ENCODE measurements at regions not wholly inside any gene's neighbourhood (a gene's known extent, or its start where the extent isn't known, plus 50 kb on each side); places are given as distances from the start of the nearest gene placed in this dataset.

- H3K4me1 ChIP-seq (ENCODE audit: insufficient read depth) = no peaks in the 10 kb centered on the region
- H3K36me3 ChIP-seq (replicated peaks; ENCODE audit: insufficient read depth, low read depth) = no peaks in the 10 kb centered on the region
- TF ChIP-seq EZH2 (IDR thresholded peaks at IDR 0.05; ENCODE audit: borderline replicate concordance) = no peak
- TF ChIP-seq EZH2phosphoT487 (IDR thresholded peaks at IDR 0.05; ENCODE audit: low read depth, severe bottlenecking, unreplicated experiment) = no peak
- TF ChIP-seq, protein P1, sequence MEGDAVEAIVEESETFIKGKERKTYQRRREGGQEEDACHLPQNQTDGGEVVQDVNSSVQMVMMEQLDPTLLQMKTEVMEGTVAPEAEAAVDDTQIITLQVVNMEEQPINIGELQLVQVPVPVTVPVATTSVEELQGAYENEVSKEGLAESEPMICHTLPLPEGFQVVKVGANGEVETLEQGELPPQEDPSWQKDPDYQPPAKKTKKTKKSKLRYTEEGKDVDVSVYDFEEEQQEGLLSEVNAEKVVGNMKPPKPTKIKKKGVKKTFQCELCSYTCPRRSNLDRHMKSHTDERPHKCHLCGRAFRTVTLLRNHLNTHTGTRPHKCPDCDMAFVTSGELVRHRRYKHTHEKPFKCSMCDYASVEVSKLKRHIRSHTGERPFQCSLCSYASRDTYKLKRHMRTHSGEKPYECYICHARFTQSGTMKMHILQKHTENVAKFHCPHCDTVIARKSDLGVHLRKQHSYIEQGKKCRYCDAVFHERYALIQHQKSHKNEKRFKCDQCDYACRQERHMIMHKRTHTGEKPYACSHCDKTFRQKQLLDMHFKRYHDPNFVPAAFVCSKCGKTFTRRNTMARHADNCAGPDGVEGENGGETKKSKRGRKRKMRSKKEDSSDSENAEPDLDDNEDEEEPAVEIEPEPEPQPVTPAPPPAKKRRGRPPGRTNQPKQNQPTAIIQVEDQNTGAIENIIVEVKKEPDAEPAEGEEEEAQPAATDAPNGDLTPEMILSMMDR (IDR thresholded peaks at IDR 0.05; ENCODE audit: poor library complexity) = no peak
- H3K4me2 ChIP-seq = no peak overlapping the region
- H3K27ac ChIP-seq = no peak overlapping the region
- H3K79me2 ChIP-seq = no peaks in the 10 kb centered on the region
- no peaks in the 10 kb centered on the region for H4K20me1 ChIP-seq (ENCODE audit: insufficient read depth, poor library complexity, severe bottlenecking)
- H2AFZ ChIP-seq = no peak overlapping the region
- WGBS (ENCODE audit: low lambda C conversion rate, missing lambda C conversion rate) = 77% methylated on average over 1 of the region's 1 CpG
- H3K9me3 ChIP-seq (ENCODE audit: low read depth) = no peaks in the 10 kb centered on the region
- no peaks in the 10 kb centered on the region for H3K27me3 ChIP-seq
- no peak overlapping the region for H3K4me3 ChIP-seq
- DNase-seq (ENCODE audit: low spot score) = no peak
- no peaks in the 10 kb centered on the region for H3K9me2 ChIP-seq (replicated peaks; ENCODE audit: insufficient read depth)
These were observed 271.4 kb upstream of the PPP2R3A start for GRCh38 chr3:135694142-135694541.

- H3K4me2 ChIP-seq = no peak overlapping the region
- H3K9me2 ChIP-seq (replicated peaks; ENCODE audit: insufficient read depth) = no peaks in the 10 kb centered on the region
- no peak overlapping the region for H3K4me3 ChIP-seq
- H3K9me3 ChIP-seq (ENCODE audit: low read depth) = no peaks in the 10 kb centered on the region
- no peaks in the 10 kb centered on the region for H3K4me1 ChIP-seq (ENCODE audit: insufficient read depth)
- whole genome bisulfite sequencing (ENCODE audit: low lambda C conversion rate, missing lambda C conversion rate) = 88% methylated on average over 5 of the region's 5 CpGs
- no peaks in the 10 kb centered on the region for H4K20me1 ChIP-seq (ENCODE audit: insufficient read depth, poor library complexity, severe bottlenecking)
- H3K27ac ChIP-seq = no peak overlapping the region
- H2AFZ ChIP-seq = no peak overlapping the region
- DNase-seq (ENCODE audit: low spot score) = no peak
- no peaks in the 10 kb centered on the region for H3K36me3 ChIP-seq (replicated peaks; ENCODE audit: insufficient read depth, low read depth)
- H3K27me3 ChIP-seq = no peaks in the 10 kb centered on the region
- TF ChIP-seq EZH2phosphoT487 (IDR thresholded peaks at IDR 0.05; ENCODE audit: low read depth, severe bottlenecking, unreplicated experiment) (no peak), EZH2 (IDR thresholded peaks at IDR 0.05; ENCODE audit: borderline replicate concordance) (no peak)
- TF ChIP-seq, protein P1 (IDR thresholded peaks at IDR 0.05; ENCODE audit: poor library complexity) = no peak
- no peaks in the 10 kb centered on the region for H3K79me2 ChIP-seq
These were observed 265.8 kb upstream of the PPP2R3A start for GRCh38 chr3:135699741-135700140.

GRCh38 chr3:135706758-135707375, 258.7 kb upstream of the PPP2R3A start:
- H3K4me1 ChIP-seq (ENCODE audit: insufficient read depth) = no peaks in the 10 kb centered on the region
- no peaks in the 10 kb centered on the region for H3K27me3 ChIP-seq
- WGBS (ENCODE audit: low lambda C conversion rate, missing lambda C conversion rate) = 66% methylated on average over 4 of the region's 4 CpGs
- TF ChIP-seq EZH2 (IDR thresholded peaks at IDR 0.05; ENCODE audit: borderline replicate concordance) (no peak), EZH2phosphoT487 (IDR thresholded peaks at IDR 0.05; ENCODE audit: low read depth, severe bottlenecking, unreplicated experiment) (no peak)
- TF ChIP-seq, protein P1 (IDR thresholded peaks at IDR 0.05; ENCODE audit: poor library complexity) = no peak
- H3K4me2 ChIP-seq = no peak overlapping the region
- no peak overlapping the region for H3K4me3 ChIP-seq
- DNase-seq (ENCODE audit: low spot score) = no peak
- H3K9me2 ChIP-seq (replicated peaks; ENCODE audit: insufficient read depth) = no peaks in the 10 kb centered on the region
- no peak overlapping the region for H3K27ac ChIP-seq
- no peaks in the 10 kb centered on the region for H3K79me2 ChIP-seq
- no peaks in the 10 kb centered on the region for H4K20me1 ChIP-seq (ENCODE audit: insufficient read depth, poor library complexity, severe bottlenecking)
- no peaks in the 10 kb centered on the region for H3K36me3 ChIP-seq (replicated peaks; ENCODE audit: insufficient read depth, low read depth)
- no peaks in the 10 kb centered on the region for H3K9me3 ChIP-seq (ENCODE audit: low read depth)
- H2AFZ ChIP-seq = no peak overlapping the region
